DOHH2 (cell line): ENCODE measurements at regions not wholly inside any gene's neighbourhood (a gene's known extent, or its start where the extent isn't known, plus 50 kb on each side); places are given as distances from the start of the nearest gene placed in this dataset.

Source experiments
- H3F3A ChIP-seq: fragments of 200-600 bp; sonication (generic), shearing (Covaris generic); 2 replicates; pipeline ENCODE4 v1.6.0; 2016; ENCODE audit warnings: antibody characterized with exemption, mild to moderate bottlenecking; ENCODE audit not compliant: control insufficient read depth, insufficient read depth
- H3K27ac ChIP-seq: fragments of 200-600 bp; sonication (generic); 2 replicates; pipeline ENCODE4 v1.5.1; 2014; ENCODE audit warnings: low read depth, mild to moderate bottlenecking, low read length, moderate library complexity
- H3K27me3 ChIP-seq: fragments of 200-600 bp; sonication (generic); 2 replicates; pipeline ENCODE4 v1.6.1; 2014; ENCODE audit warnings: mild to moderate bottlenecking, low read length, mixed read lengths; ENCODE audit not compliant: control insufficient read depth
- H3K36me3 ChIP-seq: fragments of 200-600 bp; sonication (generic); 2 replicates; pipeline ENCODE4 v1.6.1; 2014; ENCODE audit warnings: mild to moderate bottlenecking, low read length, moderate library complexity, mixed read lengths; ENCODE audit not compliant: control insufficient read depth
- H3K4me1 ChIP-seq: fragments of 200-600 bp; sonication (generic); 2 replicates; pipeline ENCODE4 v1.6.1; 2014; ENCODE audit warnings: mild to moderate bottlenecking, low read length, mixed read lengths; ENCODE audit not compliant: control insufficient read depth
- H3K4me2 ChIP-seq: fragments of 200-600 bp; sonication (generic); 2 replicates; pipeline ENCODE4 v1.6.0; 2014; ENCODE audit warnings: mild to moderate bottlenecking, low read length, moderate library complexity
- H3K4me3 ChIP-seq: fragments of 200-600 bp; sonication (generic); 2 replicates; pipeline ENCODE4 v1.5.1; 2014; ENCODE audit warnings: mild to moderate bottlenecking, low read length, mixed read lengths
- H3K79me2 ChIP-seq: fragments of 200-600 bp; sonication (generic); 2 replicates; pipeline ENCODE4 v1.6.1; 2014; ENCODE audit warnings: mild to moderate bottlenecking, low read length, mixed read lengths; ENCODE audit not compliant: control insufficient read depth
- H3K9me2 ChIP-seq: fragments of 200-600 bp; sonication (generic); replicated peaks from 2 replicates; pipeline ENCODE4 v1.6.1; 2014; ENCODE audit warnings: mild to moderate bottlenecking, low read length, mixed read lengths; ENCODE audit not compliant: control insufficient read depth
- H3K9me3 ChIP-seq: fragments of 200-600 bp; sonication (generic); 2 replicates; pipeline ENCODE4 v1.6.1; 2014; ENCODE audit warnings: antibody characterized with exemption, low read length, mixed read lengths; ENCODE audit not compliant: control insufficient read depth, insufficient read depth
- H4K20me1 ChIP-seq: fragments of 200-600 bp; sonication (generic); 2 replicates; pipeline ENCODE4 v1.6.0; 2014; ENCODE audit warnings: low read depth, mild to moderate bottlenecking, antibody characterized with exemption, low read length, moderate library complexity; ENCODE audit not compliant: control insufficient read depth, insufficient read depth
- EZH2phosphoT487 ChIP-seq: fragments of 200-600 bp; sonication (generic); IDR thresholded peaks from 2 replicates; pipeline ENCODE4 v1.6.1; 2017; ENCODE audit warnings: borderline replicate concordance, mild to moderate bottlenecking, antibody characterized with exemption, low read length, moderate library complexity, mixed read lengths
- TF ChIP-seq, protein P1 (sequence below): fragments of 200-600 bp; sonication (generic); IDR thresholded peaks from one replicate; pipeline ENCODE4 v1.5.1; 2014; ENCODE audit warnings: antibody characterized with exemption, mild to moderate bottlenecking, low read depth, low read length; ENCODE audit not compliant: poor library complexity, severe bottlenecking

DNA sequence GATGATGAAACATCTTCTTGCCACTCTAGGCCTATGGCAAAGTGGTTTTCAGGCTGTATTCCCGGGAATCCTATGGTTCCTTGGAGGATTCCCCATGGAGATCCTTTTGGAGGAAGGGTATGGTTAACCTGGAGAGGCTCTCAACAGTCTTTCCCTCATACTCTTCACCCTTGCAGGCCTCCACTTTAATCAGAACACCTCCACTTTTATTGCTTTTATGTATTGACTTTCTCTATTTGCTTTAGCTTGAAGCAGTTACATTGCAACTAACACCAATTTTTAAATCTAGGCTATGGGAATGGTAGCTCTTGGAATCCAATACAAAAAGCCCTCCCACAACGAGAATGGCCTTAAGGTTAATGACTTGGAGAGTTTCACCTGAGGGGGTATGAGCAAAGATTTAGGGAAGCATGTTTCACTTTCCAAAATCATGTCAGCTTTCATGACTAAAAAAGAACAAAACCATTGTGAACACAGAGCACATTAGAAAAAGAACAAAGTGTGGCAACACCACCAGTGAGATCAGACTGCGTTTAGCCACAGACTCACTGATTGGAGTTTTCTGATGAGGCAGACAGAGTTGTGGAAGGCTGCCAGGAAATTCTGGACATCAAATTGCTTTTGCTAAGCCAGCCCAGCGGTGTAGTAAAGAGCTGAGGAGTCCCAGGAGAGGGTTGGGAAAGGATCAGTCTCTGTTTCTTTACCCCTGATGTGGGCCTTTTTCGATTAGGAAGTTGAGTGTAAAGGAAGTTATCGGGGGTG is 130.4 kb upstream of the BMPER start:
- H3K4me2 ChIP-seq, result peak overlapping the region; percentile 22; the same call in 1 of the 2 replicates

DNA sequence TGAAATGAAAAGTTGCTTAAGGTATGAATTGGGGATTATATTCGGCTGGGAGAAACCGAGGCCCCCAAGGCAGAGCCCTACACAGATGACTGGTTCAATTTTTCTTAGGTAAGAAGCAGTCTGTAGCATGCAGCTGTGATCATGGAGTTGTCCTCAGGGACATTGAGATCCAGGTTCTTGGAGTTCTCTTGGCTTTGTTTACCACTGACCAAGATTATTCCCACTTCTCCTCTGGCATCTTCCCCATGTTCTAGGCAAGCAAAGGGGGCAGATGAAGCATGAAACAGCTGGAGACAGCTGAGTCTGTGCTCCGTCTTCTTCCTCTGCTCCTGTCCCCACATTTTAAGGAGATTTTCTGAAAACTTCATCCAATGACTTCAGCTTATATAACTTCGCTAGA is 129.5 kb upstream of the BMPER start:
- peaks cover 11% of the 10 kb centered on the region for H3K4me1 ChIP-seq
- no peaks in the 10 kb centered on the region for H3K36me3 ChIP-seq
- H3K79me2 ChIP-seq, result no peaks in the 10 kb centered on the region
- H3K27me3 ChIP-seq, result 0 out of 2 replicates have a peak, but pooled peaks cover 2% of the 10 kb centered on the region
- no peaks in the 10 kb centered on the region for H3F3A ChIP-seq
- H4K20me1 ChIP-seq, result no peaks in the 10 kb centered on the region
- H3K9me3 ChIP-seq, result no peaks in the 10 kb centered on the region
- H3K4me3 ChIP-seq, result no peak overlapping the region
- no peak for TF ChIP-seq EZH2phosphoT487
- TF ChIP-seq, protein P1, sequence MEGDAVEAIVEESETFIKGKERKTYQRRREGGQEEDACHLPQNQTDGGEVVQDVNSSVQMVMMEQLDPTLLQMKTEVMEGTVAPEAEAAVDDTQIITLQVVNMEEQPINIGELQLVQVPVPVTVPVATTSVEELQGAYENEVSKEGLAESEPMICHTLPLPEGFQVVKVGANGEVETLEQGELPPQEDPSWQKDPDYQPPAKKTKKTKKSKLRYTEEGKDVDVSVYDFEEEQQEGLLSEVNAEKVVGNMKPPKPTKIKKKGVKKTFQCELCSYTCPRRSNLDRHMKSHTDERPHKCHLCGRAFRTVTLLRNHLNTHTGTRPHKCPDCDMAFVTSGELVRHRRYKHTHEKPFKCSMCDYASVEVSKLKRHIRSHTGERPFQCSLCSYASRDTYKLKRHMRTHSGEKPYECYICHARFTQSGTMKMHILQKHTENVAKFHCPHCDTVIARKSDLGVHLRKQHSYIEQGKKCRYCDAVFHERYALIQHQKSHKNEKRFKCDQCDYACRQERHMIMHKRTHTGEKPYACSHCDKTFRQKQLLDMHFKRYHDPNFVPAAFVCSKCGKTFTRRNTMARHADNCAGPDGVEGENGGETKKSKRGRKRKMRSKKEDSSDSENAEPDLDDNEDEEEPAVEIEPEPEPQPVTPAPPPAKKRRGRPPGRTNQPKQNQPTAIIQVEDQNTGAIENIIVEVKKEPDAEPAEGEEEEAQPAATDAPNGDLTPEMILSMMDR, result no peak
- no peak overlapping the region for H3K4me2 ChIP-seq
- no peak overlapping the region for H3K27ac ChIP-seq
- H3K9me2 ChIP-seq, result no peaks in the 10 kb centered on the region

More for the DNA sequence above, 130.4 kb upstream of the BMPER start:
- Histone ChIP-seq H3K9me3 (no peaks in the 10 kb centered on the region), H3K4me3 (peak overlapping the region; percentile 21), H3K27me3 (no peaks in the 10 kb centered on the region), H4K20me1 (no peaks in the 10 kb centered on the region), H3K4me1 (peaks cover 11% of the 10 kb centered on the region), H3K36me3 (no peaks in the 10 kb centered on the region), H3K9me2 (no peaks in the 10 kb centered on the region), H3F3A (no peaks in the 10 kb centered on the region), H3K27ac (no peak overlapping the region), H3K79me2 (no peaks in the 10 kb centered on the region)
- TF ChIP-seq EZH2phosphoT487, result no peak
- TF ChIP-seq, protein P1, result no peak

DNA sequence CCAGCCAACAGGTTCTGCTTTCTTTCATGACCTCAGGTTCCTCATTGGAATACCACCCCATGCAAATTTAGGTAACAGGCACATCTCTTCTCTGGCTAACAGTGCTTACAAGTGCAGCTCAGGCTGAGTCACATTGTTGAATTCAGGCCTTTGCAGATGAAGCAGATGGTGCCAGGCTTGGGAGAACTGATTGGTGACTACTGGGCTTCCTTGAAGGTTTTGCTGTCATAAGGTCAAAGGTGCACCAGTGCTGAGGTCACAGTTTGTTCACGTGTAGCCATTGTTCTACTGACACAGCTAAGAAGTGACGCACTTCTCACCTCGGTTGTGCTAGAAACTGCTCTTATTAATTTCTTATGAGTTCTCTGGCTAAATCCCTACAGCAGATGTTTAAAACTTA is 128.6 kb upstream of the BMPER start:
- Histone ChIP-seq H3K4me1 (peaks cover 11% of the 10 kb centered on the region), H3K27me3 (0 out of 2 replicates have a peak, but pooled peaks cover 3% of the 10 kb centered on the region), H3K9me3 (no peaks in the 10 kb centered on the region), H3K4me3 (no peak overlapping the region), H3K79me2 (no peaks in the 10 kb centered on the region), H3K27ac (no peak overlapping the region), H3F3A (no peaks in the 10 kb centered on the region), H3K4me2 (no peak overlapping the region), H4K20me1 (no peaks in the 10 kb centered on the region), H3K9me2 (no peaks in the 10 kb centered on the region), H3K36me3 (no peaks in the 10 kb centered on the region)
- TF ChIP-seq, protein P1, result no peak
- no peak for TF ChIP-seq EZH2phosphoT487
